GM12891 (cell line): ENCODE measurements at regions not wholly inside any gene's neighbourhood (a gene's known extent, or its start where the extent isn't known, plus 50 kb on each side); places are given as distances from the start of the nearest gene placed in this dataset.

Experiments
- DNase-seq: peaks from one replicate; pipeline ENCODE4 v3.0.0; 2011; ENCODE audit warnings: low spot score; ENCODE audit not compliant: insufficient read length
- FAIRE-seq: peaks from 2 replicates; lab custom pipeline; 2011; peaks lifted over from hg19 to GRCh38; lab: Jason Lieb, UNC
- PAX5 ChIP-seq: IDR thresholded peaks from 2 replicates; pipeline ENCODE4 v1.6.1; 2011; ENCODE audit warnings: low read length, moderate library complexity, mild to moderate bottlenecking; ENCODE audit not compliant: insufficient read depth, severe bottlenecking
- POLR2A ChIP-seq: IDR thresholded peaks from 2 replicates; pipeline ENCODE4 v1.6.1; 2011; ENCODE audit warnings: low read depth, low read length, control low read depth
- POLR2AphosphoS5 ChIP-seq: IDR thresholded peaks from 2 replicates; pipeline ENCODE4 v1.6.1; 2011; ENCODE audit warnings: low read depth, low read length, control low read depth
- POU2F2 ChIP-seq: IDR thresholded peaks from 2 replicates; pipeline ENCODE4 v1.6.1; 2011; ENCODE audit warnings: low read depth, mild to moderate bottlenecking, control low read depth, low read length, moderate library complexity
- SPI1 ChIP-seq: IDR thresholded peaks from 2 replicates; pipeline ENCODE4 v1.6.1; 2011; ENCODE audit warnings: low read depth, low read length, control low read depth
- TAF1 ChIP-seq: IDR thresholded peaks from 2 replicates; pipeline ENCODE4 v1.6.1; 2011; ENCODE audit warnings: low read depth, low read length, control low read depth

- FAIRE-seq (no peak), DNase-seq (no peak)
- TF ChIP-seq TAF1 (no peak), SPI1 (no peak), POLR2AphosphoS5 (no peak), PAX5 (no peak), POLR2A (no peak), POU2F2 (no peak)
Observed at GRCh38 chr21:28333578-28334075, 659.0 kb downstream of the LTN1 start.

GRCh38 chr21:28332796-28333195 is 659.9 kb downstream of the LTN1 start:
- no peak for FAIRE-seq
- TF ChIP-seq POLR2AphosphoS5 (no peak), TAF1 (no peak), SPI1 (no peak), POU2F2 (no peak), PAX5 (no peak), POLR2A (no peak)
- DNase-seq: no peak

- no peak for FAIRE-seq
- no peak for TF ChIP-seq POLR2AphosphoS5
- TF ChIP-seq POLR2A: no peak
- TF ChIP-seq POU2F2: no peak
- no peak for TF ChIP-seq TAF1
- no peak for TF ChIP-seq SPI1
- no peak for TF ChIP-seq PAX5
Observed at GRCh38 chr21:28325618-28326017, 667.1 kb downstream of the LTN1 start.

GRCh38 chr21:28324690-28325089 is 668.0 kb downstream of the LTN1 start:
- DNase-seq (no peak), FAIRE-seq (no peak)
- no peak for TF ChIP-seq TAF1
- no peak for TF ChIP-seq PAX5
- TF ChIP-seq POLR2AphosphoS5: no peak
- no peak for TF ChIP-seq POU2F2
- TF ChIP-seq SPI1: no peak
- no peak for TF ChIP-seq POLR2A

More at GRCh38 chr21:28325618-28326017, 667.1 kb downstream of the LTN1 start:
- DNase-seq: no peak

- FAIRE-seq: no peak
- no peak for TF ChIP-seq TAF1
- DNase-seq: no peak
Observed at GRCh38 chr21:28317177-28317950, 675.3 kb downstream of the LTN1 start.

- no peak for FAIRE-seq
- no peak for DNase-seq
- TF ChIP-seq SPI1 (no peak), POU2F2 (no peak), POLR2AphosphoS5 (no peak), POLR2A (no peak), PAX5 (no peak), TAF1 (no peak)
Observed at GRCh38 chr21:28311411-28312190, 681.1 kb downstream of the LTN1 start.

- TF ChIP-seq POLR2AphosphoS5: no peak
- no peak for TF ChIP-seq PAX5
- no peak for TF ChIP-seq POU2F2
- no peak for TF ChIP-seq SPI1
- no peak for TF ChIP-seq TAF1
- TF ChIP-seq POLR2A: no peak
- FAIRE-seq: no peak
- DNase-seq: no peak
Observed at GRCh38 chr21:28310711-28311110, 682.0 kb downstream of the LTN1 start.

- FAIRE-seq (no peak), DNase-seq (no peak)
- no peak for TF ChIP-seq POU2F2
Observed at GRCh38 chr21:28310171-28310685, 682.4 kb downstream of the LTN1 start.

GRCh38 chr21:28309596-28309995 is 683.1 kb downstream of the LTN1 start:
- no peak for TF ChIP-seq TAF1
- no peak for TF ChIP-seq POLR2AphosphoS5
- TF ChIP-seq SPI1: no peak
- TF ChIP-seq POLR2A: no peak
- no peak for TF ChIP-seq POU2F2
- no peak for TF ChIP-seq PAX5
- FAIRE-seq: no peak
- no peak for DNase-seq
